ENCODE measurements at regions not wholly inside any gene's neighbourhood (a gene's known extent, or its start where the extent isn't known, plus 50 kb on each side); places are given as distances from the start of the nearest gene placed in this dataset.

DNA sequence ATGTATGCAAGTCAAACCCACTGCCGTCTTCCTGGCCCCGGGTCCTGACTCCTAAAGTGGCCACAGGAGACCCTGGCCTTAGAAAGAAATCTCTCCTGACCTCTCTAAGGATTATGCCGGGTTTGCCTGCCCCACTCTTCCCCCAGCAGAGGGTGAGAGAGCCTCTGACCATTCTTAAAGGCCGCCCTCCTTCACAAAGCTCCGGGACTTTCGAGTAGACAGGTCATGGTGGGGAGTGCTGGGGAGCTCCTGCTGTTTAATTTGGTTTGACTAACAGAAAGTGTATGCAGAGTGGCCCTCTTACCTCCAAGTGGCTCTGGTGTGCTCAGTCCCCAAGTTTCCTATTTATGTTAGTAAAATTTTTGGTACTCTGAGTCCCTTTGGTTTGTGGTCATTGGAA lies 111.8 kb downstream of the LRRC70 start:
- H3K4me3 ChIP-seq = peak overlapping the region in 1 of 4 donors; percentile 8
- H3K36me3 ChIP-seq (replicated peaks in 1 of 2) = no peaks in the 10 kb centered on the region
- 69 to 74% (median 72%) methylated on average over 5 to 6 of the region's 6 CpGs for WGBS, 4 donors
- peak overlapping the region in 1 of 5 donors; percentile 63 for H3K27ac ChIP-seq
- no peaks in the 10 kb centered on the region for H3K27me3 ChIP-seq
- H3K4me1 ChIP-seq (replicated peaks in 1 of 2) = no peaks in the 10 kb centered on the region
- no peaks in the 10 kb centered on the region for H3K9me3 ChIP-seq (replicated peaks in 1 of 3)
- no peak for DNase-seq
- intact Hi-C loops (cut with DNase I) = no loop called here
- TF ChIP-seq CTCF (IDR thresholded peaks at IDR 0.05) = no peak
- no peak for TF ChIP-seq POLR2A (IDR thresholded peaks at IDR 0.05)

GRCh38 chr5:62689599-62690368 lies 111.2 kb downstream of the LRRC70 start:
- H3K4me1 ChIP-seq (replicated peaks in 1 of 2) = no peaks in the 10 kb centered on the region
- WGBS, 4 donors = 65 to 90% (median 71%) methylated on average over 8 to 9 of the region's 9 CpGs
- H3K36me3 ChIP-seq (replicated peaks in 1 of 2) = no peaks in the 10 kb centered on the region
- peak overlapping the region in 1 of 4 donors; percentile 8 for H3K4me3 ChIP-seq
- intact Hi-C loops (cut with DNase I) = no loop called here
- peak in 2 of 7 donors; percentile 29 to 53 for DNase-seq
- H3K9me3 ChIP-seq (replicated peaks in 1 of 3) = no peaks in the 10 kb centered on the region
- TF ChIP-seq CTCF (IDR thresholded peaks at IDR 0.05) (no peak), POLR2A (IDR thresholded peaks at IDR 0.05) (no peak)
- H3K27me3 ChIP-seq = no peaks in the 10 kb centered on the region
- peak overlapping the region in 2 of 5 donors; percentile 22 to 64 for H3K27ac ChIP-seq

- intact Hi-C loops (cut with DNase I) = no loop called here
- H3K27ac ChIP-seq = peak overlapping the region in 1 of 5 donors; percentile 27
- no peaks in the 10 kb centered on the region for H3K9me3 ChIP-seq (replicated peaks in 1 of 3)
- H3K27me3 ChIP-seq = no peaks in the 10 kb centered on the region
- H3K4me1 ChIP-seq (replicated peaks in 1 of 2) = no peaks in the 10 kb centered on the region
- H3K36me3 ChIP-seq (replicated peaks in 1 of 2) = no peaks in the 10 kb centered on the region
- 75 to 100% (median 87%) methylated on average over 1 of the region's 1 CpG for WGBS, 4 donors
- no peak overlapping the region for H3K4me3 ChIP-seq
- no peak for DNase-seq
- TF ChIP-seq POLR2A (IDR thresholded peaks at IDR 0.05) (no peak), CTCF (IDR thresholded peaks at IDR 0.05) (no peak)
Measured at GRCh38 chr5:62686692-62687091, 108.1 kb downstream of the LRRC70 start.

GRCh38 chr5:62685221-62685620 lies 106.6 kb downstream of the LRRC70 start:
- H3K36me3 ChIP-seq (replicated peaks in 1 of 2) = no peaks in the 10 kb centered on the region
- no peaks in the 10 kb centered on the region for H3K9me3 ChIP-seq (replicated peaks in 1 of 3)
- H3K4me3 ChIP-seq = no peak overlapping the region
- H3K27ac ChIP-seq = peak overlapping the region in 1 of 5 donors; percentile 13
- H3K27me3 ChIP-seq = no peaks in the 10 kb centered on the region
- TF ChIP-seq CTCF (IDR thresholded peaks at IDR 0.05) = no peak
- no peak for TF ChIP-seq POLR2A (IDR thresholded peaks at IDR 0.05)
- intact Hi-C loops (cut with DNase I) = no loop called here
- no peaks in the 10 kb centered on the region for H3K4me1 ChIP-seq (replicated peaks in 1 of 2)
- no peak for DNase-seq
